Left cardiac atrium (tissue), 4 donors: ENCODE measurements at regions not wholly inside any gene's neighbourhood (a gene's known extent, or its start where the extent isn't known, plus 50 kb on each side); places are given as distances from the start of the nearest gene placed in this dataset.

Experiments
- ATAC-seq, 2 donors: fragments of 200-7000 bp; cut with Tn5 transposase; one replicate each; pipeline ENCODE4 v1.9.1; 2020; ENCODE audit warnings: mild to moderate bottlenecking in 2 of 2, moderate library complexity in 2 of 2
- DNase-seq: peaks from one replicate; pipeline ENCODE4 v3.0.0-alpha.2; 2020
- intact Hi-C, 2 donors: fragments of 100-400 bp; cut with DNase I; formaldehyde crosslinking; loops; one replicate each; pipeline versions ENCODE4 v1.14.1 to v1.15.1; 2022 to 2023
- donor health status: DM: no; HTN: yes; CAD: no.
- donor health status: DM: no; HTN: yes; CAD: no; lungs with severe emphysema.
- donor health status: DM: yes; HTN: yes; CAD: no.
- donor health status: Dilated cardiomyopathy.

DNA sequence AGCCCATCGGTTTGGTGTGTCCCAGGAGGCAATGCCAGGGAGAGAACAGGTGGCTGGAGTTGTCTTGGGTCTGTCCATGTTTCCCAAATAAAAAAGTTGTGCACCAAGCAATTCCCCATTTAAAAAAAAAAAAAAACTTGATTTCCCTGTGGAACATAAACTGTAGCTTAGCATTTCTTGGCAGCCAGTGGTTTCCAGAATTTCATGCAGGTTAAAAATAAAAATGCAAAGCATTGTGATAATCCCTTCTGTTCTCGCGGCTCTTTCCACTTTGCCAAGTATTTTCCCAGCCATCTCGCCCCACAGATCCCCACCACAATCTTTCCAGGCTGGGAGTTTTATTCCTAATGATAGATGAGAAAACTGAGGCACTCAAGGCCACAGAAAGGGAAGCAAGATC, 51.4 kb upstream of the MSX1 start:
- ATAC-seq (no peak), DNase-seq (no peak)
- intact Hi-C loops, result no loop called here

DNA sequence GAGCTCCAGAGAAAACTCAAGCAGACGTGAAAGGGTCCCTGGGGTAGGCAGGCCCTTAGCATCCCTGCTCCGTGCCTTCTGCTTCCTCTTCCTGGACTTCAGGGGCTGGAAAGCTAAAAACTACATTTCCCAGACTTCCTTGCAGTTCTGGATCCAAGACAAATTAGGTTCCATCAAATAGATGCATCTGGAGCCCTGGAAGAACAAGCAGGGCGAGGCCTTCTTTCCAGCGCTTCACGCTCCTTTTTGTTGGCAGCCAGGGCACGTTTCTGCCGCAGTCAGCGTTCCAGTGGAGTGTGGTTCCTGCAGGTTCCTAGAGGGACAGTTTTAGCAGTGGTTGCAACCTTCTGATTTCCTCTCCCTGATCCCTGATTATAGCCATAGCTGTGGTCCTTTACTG, 53.6 kb upstream of the MSX1 start:
- ATAC-seq, result no peak
- no peak for DNase-seq
- intact Hi-C loops, result no loop called here

DNA sequence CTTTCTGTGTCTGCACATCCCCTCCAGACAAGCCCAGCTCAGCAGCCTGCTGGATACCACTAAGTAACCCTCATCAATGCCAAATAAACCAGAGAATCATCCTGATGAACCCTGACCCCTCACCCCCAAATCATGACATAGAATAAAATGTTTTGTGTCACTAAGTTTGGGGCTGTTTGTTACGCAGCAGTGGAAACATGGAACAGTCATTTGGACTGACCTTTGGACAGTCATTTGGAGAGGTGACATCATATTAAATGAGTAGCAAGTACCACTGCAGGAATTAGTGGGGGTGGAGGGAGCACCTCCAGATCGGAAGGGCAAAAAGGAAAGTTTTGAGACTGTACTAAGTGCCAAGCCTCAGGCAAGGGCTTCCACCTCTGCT, 55.6 kb upstream of the MSX1 start:
- DNase-seq (no peak), ATAC-seq (no peak)
- intact Hi-C loops, result no loop called here

DNA sequence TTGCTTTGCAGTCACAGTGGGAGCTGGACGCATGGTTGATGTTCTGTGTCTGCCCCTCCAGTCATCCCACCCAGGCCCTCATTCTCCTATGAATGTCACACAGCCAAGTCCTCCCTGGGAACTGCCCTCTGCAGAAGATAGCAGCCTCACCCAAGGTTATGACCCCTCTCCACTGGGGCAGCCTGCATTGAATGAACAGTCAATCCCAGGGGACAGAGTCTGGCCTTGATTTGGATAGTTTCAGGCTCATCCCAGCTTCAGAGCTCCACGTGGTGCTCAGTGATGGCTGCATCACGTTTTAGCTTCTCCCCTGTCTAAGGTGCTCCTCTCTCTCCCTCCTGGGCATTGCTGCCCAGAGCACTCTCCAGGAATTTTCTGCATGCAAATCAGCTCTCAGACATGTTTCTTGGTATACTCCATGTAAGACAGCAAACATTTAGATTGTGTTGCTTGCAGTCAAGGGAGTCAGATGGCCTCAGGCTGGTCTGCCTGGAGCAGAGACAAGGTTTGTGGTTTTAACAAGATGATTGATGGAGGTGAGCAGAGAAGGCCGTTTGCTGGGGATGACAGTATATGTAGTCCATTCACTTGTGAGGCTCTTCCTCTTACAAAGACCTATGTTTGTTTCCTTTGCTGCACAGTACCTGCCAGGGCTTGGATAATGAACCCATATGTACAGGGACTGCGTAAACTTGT, 56.1 kb upstream of the MSX1 start:
- intact Hi-C loops, result no loop called here
- DNase-seq (no peak), ATAC-seq (no peak)

DNA sequence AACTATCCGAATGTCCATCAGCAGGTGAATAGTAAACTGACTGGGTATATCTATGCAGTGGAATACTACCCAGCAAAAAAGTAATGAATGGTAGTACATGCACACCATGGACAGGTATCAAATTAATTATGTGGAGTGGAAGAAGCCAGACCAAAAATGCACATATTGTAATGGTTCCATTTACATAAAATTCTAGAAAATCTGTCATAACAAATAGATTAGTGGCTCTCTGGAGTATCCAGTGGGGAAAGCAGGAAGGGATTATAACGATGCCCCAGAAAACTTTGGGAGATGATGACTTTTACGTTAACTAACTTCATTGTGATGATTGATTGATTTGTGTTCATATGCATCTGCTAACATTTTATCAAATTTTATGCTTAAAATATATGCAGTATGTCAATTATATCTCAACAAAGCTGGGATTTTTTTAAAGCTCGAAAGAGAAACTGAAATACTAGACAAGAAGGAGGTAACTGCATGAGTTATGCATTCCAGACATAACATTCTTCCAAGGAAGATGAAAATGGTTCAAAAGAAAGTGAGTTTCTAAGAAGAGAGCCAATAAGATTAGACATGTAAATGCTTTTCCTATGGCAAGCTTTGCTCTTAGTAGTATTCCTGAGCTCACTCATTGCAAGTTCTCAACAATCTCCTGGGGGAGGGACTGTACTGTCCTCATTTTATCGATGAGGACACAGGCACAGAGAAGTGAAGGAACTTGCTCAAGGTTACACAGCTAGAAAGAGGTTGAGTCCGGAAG, 58.6 kb upstream of the MSX1 start:
- intact Hi-C loops, result no loop called here
- ATAC-seq (peak in 1 of 2 donors; percentile 30), DNase-seq (no peak)

DNA sequence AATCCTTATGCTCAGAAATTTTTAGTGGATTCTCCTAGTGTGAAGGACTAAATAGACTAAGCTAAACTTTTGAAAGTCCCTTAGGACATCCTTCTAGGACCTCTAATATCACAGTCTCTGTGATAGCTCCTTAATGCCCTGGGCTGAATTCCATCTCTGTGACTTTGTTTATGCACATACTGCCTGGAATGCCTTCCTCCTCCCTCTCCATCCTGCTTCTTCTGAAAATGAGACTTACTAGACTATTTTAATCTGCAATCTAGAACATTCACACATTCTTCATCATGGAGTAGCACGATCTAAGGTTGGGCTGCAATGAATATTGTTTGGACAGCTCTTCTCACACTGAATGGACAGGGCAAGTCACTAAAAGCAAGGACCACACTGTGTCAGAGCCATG, 65.0 kb upstream of the MSX1 start:
- intact Hi-C loops, result no loop called here
- ATAC-seq (no peak), DNase-seq (no peak)

DNA sequence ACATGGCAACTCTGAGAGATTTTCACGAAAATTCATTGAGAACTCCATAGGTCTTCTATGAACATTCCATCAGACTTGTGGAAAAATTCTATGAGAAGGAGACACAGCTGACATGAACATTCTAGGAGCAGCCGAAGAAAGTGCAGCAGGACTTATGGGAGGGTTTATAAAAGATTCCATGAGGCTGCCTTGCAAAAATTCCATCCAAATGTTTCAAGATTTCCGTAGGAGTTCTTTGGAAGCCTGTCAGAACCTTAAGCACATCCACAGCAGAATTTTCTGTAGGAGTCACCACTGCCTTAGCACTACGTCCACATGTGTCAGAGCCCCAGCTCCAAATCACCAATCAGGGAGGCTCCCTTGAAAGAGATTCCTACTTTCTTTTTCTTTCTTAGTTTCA, 67.0 kb upstream of the MSX1 start:
- ATAC-seq (peak in 1 of 2 donors; percentile 91), DNase-seq (no peak)
- intact Hi-C loops, result no loop called here

DNA sequence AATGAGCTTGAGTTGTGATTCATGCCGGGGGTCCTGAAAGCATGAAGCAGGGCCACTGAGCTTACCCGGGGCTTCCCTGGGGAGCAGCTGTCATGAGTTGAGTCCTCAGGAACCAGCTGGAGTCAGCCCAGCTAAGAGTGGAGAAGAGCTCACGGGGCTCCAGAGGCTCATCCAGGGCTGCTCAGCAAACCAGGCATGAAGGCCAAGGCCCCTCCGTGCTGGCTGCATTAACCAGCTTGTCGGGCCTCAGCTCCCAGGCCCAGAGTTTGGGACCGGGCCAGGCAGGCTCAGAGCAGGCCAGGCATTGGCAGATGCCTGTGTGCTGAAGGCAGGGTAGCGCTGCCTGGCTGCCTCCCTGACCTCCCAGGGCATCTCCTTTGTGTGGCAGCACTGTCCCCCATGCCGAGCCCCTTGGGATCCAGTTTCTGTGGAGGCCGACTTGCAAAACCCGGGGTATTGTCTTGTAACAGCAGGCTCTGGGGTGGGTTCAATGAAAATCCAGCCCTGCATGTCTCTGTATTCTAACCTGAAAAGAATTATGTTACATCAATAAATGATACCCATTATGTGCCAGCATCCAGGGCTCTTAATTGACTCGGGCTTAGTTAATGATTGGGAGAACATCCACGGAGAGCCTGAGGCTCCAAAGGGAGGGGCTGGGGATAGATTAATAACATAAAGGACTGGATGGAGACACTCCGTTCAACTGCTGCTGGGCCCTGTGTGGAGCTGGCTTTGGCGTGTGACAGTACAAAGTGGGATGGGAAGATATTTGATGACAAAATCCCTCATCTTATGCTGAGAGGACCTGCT, 68.0 kb upstream of the MSX1 start:
- intact Hi-C loops, result no loop called here
- DNase-seq, result no peak
- peak in 1 of 2 donors; percentile 47 for ATAC-seq

DNA sequence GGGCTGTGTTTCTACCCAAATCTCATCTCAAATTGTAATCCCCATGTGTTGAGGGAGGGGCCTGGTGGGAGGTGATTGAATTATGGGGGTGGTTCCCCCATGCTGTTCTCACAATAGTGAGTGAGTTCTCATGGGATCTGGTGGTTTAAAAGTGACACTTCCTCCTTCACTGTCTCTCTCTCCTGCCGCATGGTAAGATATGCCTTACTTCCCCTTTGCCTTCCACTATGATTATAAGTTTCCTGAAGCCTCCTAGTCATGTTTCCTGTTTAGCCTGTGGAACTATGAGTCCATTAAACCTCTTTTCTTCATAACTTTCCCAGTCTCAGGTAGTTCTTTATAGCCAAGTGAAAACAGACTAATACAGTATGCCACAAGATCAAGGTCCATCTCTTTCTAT, 70.0 kb upstream of the MSX1 start:
- DNase-seq, result no peak
- no peak for ATAC-seq
- intact Hi-C loops, result no loop called here

DNA sequence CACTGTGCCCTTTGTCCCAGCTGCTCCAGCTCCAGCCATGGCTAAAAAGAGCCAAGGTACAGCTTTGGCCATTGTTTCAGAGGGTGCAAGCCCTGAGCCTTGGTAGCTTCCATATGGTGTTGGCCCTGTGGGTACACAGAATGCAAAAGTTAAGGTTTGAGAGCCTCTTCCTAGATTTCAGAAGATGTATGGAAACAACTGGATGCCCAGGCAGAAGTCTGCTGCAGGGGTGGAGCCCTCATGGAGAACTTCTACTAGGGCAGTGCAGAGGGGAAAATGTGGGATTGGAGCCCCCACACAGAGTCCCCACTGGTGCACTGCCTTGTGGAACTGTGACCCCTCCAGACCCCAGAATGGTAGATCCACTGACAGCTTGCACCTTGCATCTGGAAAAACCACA, 70.9 kb upstream of the MSX1 start:
- ATAC-seq (no peak), DNase-seq (no peak)
- intact Hi-C loops, result no loop called here

DNA sequence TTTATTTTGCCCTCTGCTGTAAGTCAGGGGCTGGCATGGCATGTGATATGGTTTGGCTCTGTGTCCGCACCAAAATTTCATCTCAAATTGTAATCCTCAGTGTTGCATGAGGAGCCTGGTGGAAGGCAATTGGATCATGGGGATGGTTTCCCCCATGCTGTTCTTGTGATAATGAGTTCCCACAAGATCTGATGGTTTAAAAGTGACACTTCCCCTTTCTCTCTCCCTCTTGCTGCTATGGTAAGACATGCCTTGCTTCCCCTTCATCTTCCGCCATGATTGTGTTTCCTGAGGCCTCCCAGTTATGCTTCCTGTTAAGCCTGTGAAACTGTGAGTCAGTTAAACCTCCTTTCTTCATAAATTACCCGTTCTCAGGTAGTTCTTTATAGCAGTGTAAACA, 72.0 kb upstream of the MSX1 start:
- intact Hi-C loops, result no loop called here
- DNase-seq (no peak), ATAC-seq (no peak)

DNA sequence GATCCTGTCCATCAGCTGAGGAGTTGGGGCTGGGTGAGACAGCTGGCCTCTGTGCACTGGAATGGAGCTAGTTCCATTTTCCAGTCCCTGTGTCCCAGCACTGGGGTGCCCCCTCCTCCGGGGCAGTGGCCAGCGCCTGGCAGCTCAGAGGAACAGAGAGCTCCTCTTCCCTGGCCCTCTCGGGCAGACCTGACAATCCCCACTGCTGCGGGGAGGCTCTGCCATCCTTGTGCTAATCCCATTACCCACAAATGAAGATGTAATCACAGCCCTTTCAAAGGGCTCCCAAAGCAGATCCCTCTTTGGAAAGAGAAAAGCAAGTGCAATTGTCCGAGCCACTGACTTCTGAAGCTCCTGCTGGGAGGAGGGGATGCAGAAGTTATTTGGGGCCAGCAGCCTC, 75.1 kb upstream of the MSX1 start:
- ATAC-seq (no peak), DNase-seq (no peak)
- intact Hi-C loops, result no loop called here

DNA sequence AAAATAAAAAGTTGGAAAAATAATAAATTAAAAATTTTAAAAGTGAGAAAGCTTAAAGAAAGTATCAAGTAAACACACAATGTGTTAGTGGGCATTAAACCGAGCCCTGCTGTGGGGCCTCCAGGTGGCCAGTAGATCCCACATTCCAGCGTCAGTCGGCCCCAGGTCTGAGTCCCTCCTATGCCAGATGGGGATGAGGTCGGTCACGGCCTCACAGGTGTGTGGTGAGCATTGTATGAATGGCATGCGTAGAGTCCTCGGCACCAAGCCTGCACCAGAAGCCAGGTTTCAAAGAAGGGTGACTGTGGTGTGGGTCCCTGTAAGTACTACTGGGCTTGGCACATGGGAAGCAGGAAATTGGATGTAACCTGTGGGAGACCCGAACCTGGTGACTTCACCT, 75.6 kb upstream of the MSX1 start:
- no peak for ATAC-seq
- DNase-seq, result no peak
- intact Hi-C loops, result no loop called here

DNA sequence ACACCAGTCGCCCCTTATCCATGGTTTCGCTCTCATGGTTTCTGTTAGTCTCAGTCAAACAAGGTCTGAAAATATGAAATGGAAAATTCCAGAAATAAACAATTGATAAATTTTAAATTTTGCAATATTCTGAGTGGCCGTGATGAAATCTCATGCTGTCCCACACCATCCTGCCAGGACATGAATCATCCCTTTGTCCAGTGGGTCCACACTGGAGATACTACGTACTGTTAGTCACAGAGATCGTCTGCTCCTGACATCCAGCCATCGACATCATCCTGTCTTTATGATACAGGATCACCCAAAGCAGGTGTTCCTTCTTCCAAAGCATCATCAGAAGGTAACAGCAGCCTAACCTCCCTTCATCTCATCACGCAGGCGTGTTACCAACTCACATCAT, 76.5 kb upstream of the MSX1 start:
- ATAC-seq (no peak), DNase-seq (no peak)
- intact Hi-C loops, result no loop called here

DNA sequence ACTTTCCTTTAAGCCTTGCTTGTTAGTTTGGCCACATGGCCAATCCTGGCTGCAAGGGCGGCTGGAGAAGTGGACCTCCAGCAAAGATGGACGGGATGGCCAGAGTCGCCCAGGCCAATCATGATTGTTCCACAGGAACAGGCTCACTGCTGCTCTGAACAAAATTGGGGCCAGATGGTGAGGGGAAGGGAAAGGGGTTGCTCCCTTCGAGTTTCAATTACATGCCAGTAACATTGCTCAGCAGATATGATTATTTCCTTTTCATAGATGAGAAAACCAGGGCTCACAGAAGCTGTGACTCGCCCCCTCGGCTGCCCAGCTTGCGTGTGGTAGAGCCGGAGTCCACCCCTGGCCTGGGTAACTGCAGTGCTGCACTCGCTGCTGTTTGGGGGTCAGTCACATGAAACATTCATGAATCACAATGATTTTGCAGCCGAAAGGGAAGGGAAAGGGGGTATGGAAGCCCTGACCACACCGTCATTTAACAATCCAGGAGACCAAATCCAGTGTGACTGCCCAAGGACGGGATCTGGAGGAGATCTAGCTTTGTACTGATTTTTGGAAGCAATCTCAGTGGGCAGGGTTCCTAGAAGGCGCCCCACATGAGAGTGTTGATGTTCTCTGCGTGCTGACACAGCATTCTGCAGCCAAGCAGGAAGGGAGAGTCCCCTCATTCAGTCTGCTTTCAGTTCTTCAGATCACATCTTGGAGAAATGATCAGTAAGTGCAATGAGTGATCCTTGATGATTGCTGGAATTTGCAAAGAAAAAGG, 77.3 kb upstream of the MSX1 start:
- no peak for DNase-seq
- intact Hi-C loops, result no loop called here
- no peak for ATAC-seq

DNA sequence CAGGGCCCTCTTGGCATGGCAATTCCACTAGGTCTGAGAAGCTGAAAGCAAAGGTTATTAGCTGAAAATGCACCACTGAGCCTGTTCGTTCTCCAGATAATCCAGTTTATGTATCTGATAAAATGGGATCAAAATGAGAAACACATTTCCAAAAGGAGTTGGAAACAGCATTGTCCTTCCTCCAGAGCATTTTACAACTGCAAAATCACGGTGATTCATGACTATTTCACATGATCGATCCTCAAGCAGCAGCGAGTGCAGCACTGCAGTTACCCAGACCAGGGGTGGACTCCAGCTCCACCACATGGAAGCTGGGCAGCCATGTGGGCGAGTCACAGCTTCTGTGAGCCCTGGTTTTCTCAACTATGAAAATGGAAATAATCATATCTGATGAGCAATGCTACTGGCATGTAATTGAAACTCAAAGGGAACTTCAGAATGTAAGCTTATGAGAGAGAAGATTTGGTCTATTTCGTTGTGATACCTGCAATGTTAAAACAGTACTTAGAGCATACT, 78.7 kb upstream of the MSX1 start:
- DNase-seq (no peak), ATAC-seq (no peak)
- intact Hi-C loops, result no loop called here

DNA sequence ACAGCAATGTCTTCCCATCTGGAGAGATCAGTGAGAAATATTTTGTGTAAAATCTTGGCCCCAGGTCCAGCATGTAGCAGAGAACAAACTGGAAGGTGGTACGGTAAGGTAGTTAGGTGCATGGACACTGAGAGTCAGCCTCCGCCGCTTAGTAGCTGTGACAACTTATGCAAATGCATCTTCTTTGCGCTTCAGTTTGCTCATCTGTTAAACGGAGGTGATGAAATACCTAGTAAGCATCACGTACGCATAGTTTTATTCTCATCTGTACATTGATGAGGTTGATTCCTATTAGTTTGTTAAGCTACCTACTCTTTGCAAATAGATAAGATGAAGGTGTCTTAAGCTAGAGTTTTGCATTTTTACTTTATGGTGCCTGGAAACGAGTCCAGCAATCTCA, 80.0 kb upstream of the MSX1 start:
- DNase-seq (no peak), ATAC-seq (no peak)
- intact Hi-C loops, result no loop called here

DNA sequence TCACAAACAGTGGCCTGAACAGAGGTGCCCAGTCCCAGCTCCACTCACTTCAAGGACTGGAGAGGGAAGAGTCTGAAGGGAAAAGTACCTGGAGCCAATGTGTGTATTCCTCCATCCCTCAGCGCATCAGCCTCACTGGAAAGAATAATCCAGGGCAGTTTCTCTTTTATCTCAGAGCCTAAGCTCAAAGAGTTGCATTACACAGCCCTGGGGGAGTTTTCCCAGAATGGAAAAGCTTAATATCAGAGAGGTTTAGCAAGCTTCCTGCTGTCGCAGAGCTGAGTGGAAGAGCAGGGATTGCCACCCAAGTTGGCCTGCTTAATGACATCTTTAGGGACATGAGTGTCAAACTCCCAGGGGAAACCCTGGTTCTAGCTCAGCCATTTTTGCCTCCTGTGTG, 80.4 kb upstream of the MSX1 start:
- intact Hi-C loops, result no loop called here
- DNase-seq (no peak), ATAC-seq (no peak)

DNA sequence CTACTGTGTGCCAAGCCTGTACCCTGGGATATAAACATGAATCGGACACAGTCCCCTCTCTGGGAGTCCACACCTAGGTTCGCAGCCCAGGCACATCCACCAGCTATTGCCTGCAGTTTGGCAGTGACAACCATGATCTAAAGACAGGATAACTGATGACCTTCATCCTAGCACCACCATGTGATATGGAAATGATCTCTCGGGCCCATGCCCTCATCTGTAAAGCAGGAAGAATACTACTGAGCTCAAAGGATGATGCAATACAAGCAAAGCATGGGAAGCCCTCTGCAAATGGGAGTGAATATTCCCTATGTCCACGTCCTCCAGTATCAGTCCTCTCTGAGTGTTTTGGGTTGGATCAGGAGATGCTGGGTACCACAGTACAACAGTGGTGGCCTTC, 80.9 kb upstream of the MSX1 start:
- intact Hi-C loops, result no loop called here
- DNase-seq (no peak), ATAC-seq (no peak)

DNA sequence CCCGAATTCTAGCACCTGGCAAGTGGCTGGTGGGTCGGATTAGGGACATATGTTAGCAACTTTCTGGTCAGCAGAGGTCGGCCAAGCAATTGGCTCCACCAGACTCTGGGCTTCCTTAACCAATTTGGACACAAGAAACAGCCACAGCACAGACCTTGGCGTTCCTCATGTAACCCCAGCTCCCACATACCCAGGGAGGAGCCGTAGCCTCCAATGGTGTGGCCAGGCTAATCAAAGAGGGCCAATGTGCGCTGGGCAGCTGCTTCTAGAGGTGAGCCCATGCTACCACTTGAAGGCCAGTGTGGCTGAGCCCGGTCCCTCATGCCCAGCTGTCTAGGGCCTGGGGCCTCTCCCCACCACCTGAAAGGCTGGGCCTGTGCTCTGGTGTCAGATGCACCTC, 82.5 kb upstream of the MSX1 start:
- intact Hi-C loops, result no loop called here
- DNase-seq (no peak), ATAC-seq (no peak)
